HG02759 (cell line): ENCODE measurements at regions not wholly inside any gene's neighbourhood (a gene's known extent, or its start where the extent isn't known, plus 50 kb on each side); places are given as distances from the start of the nearest gene placed in this dataset.
"Not testable (repeated sequence)": the region's sequence is repeated elsewhere in the genome, so short reads cannot be mapped to it uniquely, and the experiment has no call there.

Experiments
- ATAC-seq: cut with Tn5 transposase; IDR thresholded peaks from one replicate; pipeline ENCODE4 v1.9.1; 2021; ENCODE audit warnings: mild to moderate bottlenecking, moderate library complexity; ENCODE audit not compliant: unreplicated experiment

DNA sequence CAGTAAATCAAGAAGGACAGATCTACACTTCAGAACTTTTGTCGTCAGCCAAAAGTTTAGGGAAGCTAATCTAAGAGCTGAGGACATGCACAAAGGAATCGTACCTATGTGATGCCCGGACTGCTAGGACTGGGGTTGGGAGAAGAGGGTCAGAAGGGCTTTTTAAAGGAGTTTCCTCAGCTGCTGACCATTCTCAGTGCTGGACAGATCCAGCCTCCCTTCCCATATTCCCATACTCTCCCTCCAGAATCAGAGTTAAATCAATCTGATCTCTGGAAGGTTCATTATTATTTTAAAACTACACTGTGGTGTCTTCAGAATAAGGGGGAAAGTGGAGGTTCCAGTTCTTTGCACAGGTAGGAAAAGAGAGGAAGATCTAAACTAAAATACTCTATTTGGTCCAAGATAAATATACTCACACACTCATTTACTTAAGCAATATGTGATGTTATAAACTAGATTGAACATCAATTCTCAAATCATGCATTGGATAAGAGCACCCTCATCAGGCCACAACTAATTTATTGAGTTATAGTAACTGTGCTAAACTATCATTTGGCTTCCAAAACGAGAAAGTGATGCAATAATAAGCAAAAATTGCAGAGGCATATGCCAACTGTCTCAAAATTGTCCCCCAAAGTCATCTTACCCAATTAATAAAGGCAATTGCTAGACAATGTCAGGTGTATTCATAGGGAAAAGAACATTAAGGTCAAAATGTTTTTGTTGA lies 124.7 kb downstream of the HNRNPD start:
- no peak for ATAC-seq

DNA sequence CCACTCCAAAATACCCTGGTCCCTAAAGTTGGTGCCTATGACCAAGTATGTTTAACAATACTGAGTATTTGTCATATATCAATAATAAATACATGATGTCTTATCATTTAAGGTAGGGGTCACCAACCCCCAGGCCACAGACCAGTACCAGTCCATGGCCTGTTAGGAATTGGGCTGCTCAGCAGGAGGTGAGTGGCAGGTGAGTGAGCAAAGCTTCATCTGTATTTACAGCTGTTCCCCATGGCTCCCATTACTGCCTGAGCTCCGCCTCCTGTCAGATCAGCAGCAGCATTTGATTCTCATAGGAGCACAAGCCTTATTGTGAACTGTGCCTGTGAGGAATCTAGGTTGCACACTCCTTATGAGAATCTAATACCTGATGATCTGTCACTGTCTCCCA lies 126.2 kb downstream of the HNRNPD start:
- no peak for ATAC-seq

GRCh38 chr4:82247171-82247570 lies 126.6 kb downstream of the HNRNPD start:
- ATAC-seq, result no peak

- ATAC-seq, result no peak
Measured at GRCh38 chr4:82241534-82241933, 132.3 kb downstream of the HNRNPD start.

- no peak for ATAC-seq
Measured at GRCh38 chr4:82240410-82240809, 133.4 kb downstream of the HNRNPD start.

GRCh38 chr4:82237142-82237541 lies 136.6 kb downstream of the HNRNPD start:
- not testable (repeated sequence) for ATAC-seq

GRCh38 chr4:82235346-82235745 lies 138.4 kb downstream of the HNRNPD start:
- ATAC-seq, result no peak

DNA sequence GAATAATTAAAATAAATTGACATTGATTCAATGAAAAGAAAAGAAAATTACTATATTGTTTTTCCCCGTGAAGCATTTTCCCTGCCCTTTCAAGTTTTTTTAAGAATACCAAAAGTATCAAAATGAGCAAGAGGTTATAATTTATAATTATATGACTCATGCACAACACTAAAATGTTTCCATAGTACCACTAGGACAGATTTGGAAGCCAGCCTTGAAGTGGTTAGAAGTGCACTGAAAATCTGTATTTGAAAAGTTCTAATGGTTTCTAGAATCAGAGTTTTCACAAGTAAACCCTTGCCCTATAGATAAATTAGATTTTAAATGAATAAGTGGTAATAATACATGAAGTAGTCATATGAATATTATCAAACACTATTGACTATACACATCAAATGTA lies 140.9 kb downstream of the HNRNPD start:
- no peak for ATAC-seq

DNA sequence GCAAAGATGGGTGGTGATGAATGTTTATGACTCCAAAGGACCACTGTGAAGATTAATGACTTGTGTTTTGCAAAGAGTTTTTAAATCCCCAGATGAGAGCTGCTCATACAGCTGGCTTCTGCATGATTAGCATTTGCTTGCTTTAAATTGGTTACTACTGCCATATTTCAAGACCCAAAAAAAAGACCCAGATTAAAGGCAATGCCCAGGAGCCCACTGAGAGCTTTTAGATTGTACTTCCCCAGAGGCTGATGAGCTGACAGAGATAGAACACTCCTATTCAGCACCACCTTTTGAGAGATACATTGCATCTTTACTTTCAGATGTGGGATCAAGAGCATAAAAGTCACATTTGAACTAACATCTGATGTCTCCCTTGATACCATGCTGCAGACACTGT lies 142.0 kb downstream of the HNRNPD start:
- no peak for ATAC-seq

DNA sequence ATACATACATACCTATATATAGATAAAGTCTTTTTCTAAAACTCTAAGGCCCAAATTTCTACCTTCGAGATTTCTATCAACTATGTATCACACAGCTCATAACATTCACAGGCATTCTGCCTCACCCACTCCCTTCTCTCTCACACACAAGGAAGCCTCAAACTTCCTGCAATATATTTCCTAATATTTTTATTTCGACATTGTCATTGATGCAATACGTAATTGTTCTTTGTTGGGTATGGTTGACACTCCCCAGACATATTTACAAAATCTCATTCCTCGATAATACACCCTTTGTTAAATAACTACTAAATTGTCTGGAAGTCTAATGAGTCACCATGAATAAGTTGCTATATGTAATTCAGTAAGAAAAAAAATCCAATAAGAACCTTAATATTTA lies 143.5 kb downstream of the HNRNPD start:
- no peak for ATAC-seq

DNA sequence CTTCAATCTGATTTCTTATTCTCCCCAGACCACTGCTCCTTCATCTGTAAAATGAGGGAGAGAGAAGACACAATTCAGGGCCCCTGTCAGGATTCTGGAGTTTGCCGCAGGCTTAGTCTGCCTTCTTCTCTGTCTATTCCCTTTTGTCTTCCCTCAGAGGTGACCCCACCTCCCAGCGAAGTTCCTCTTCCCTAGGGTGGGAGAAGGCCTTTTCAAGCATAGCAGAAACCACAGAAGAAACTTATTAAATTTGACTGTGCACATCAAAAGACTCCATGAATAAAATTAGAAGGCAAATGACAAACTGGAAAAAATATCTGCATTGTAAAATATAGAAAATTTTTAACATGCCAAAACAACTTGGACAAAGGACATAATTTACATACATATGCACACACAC lies 148.8 kb downstream of the HNRNPD start:
- ATAC-seq, result no peak

GRCh38 chr4:82223715-82224114 lies 150.1 kb downstream of the HNRNPD start:
- no peak for ATAC-seq

- ATAC-seq, result no peak
Measured at GRCh38 chr4:82219346-82219745, 154.4 kb downstream of the HNRNPD start.

GRCh38 chr4:82217986-82218715 lies 155.6 kb downstream of the HNRNPD start:
- ATAC-seq, result no peak

DNA sequence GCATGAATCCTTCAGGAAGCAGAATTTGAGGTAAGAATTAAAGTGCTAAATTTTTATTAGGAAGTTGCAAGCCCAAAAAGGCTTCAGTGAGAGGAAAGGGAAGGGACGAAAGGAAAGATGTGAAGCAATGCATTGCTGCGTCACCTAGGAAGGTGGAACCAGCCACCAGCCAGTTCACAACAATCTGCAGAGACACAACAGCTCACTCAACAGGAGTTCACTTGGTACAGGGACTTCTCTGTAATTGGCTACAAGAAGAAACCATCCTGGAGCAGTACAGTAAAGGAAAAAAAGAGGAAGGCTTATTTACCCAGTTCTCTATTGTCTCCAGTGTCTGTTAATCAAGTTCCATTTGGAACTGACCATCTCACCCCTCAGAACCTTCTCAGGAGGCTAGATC lies 157.6 kb downstream of the HNRNPD start:
- no peak for ATAC-seq

DNA sequence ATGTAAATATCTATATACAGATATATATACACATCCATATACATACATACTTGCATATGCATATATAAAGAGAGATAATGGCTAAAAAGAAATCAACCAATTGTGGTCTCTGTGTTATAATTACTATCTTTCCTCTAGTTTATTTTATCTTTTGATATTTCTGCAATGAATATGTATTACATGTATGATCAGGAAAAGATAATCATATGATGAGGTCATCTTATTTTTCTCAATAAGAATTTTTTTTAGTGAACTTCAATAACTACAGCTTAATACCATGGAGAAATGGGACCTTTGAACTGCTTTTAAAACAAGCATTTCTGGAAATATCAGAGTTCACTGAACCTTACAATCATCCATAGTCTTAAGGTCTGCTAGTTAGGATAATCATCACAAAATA lies 158.0 kb downstream of the HNRNPD start:
- ATAC-seq, result no peak

- ATAC-seq, result no peak
Measured at GRCh38 chr4:82215039-82215438, 158.8 kb downstream of the HNRNPD start.

- ATAC-seq, result no peak
Measured at GRCh38 chr4:82213485-82214417, 160.0 kb downstream of the HNRNPD start.

GRCh38 chr4:82201805-82202641 lies 171.8 kb downstream of the HNRNPD start:
- no peak for ATAC-seq

DNA sequence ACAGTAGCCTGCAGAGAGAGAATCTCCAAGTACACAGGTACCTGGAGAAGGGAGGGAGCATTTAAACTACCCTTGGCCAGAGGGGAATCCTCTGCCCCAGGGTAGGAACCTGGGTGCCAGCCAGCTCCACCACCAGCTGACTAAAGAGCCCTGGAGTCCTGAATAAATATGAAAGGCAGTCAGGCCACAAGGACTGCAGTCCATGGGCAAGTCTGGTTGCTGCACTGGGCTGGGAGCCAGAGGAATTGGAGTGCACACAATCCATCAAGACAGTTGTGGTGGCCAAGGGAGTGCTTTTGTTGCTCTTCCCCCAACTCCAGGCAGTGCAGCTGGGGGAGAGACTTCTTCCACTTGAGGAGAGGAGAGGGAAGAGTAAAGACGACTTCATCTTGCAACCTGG lies 172.5 kb downstream of the HNRNPD start:
- no peak for ATAC-seq

GRCh38 chr4:82200046-82200445 lies 173.7 kb downstream of the HNRNPD start:
- ATAC-seq, result no peak
